ENCODE measurements at regions not wholly inside any gene's neighbourhood (a gene's known extent, or its start where the extent isn't known, plus 50 kb on each side); places are given as distances from the start of the nearest gene placed in this dataset.

DNA sequence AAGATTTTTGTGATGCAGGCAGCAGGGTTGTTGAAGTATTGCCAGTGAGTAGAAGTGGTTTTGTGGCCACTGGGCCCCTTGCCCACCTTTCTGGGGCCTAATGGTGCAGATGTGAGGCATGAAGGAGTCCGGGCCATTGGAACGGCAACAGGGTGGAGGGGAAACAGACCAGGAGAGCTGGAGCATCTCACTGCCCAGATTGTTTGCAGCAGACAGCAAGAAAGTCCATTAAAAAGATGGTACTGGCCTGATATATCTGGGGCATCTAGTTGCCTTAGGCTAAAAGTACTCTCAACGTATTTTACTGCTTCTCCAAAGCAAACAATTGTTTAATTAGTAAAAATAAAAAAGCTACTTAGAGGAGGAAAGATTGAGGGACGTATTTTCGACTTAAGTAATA is 298.4 kb downstream of the SATB1 start:
- no peaks in the 10 kb centered on the region for H3K36me3 ChIP-seq (ENCODE audit: insufficient read depth)
- H3K4me2 ChIP-seq: no peak overlapping the region
- DNase-seq (ENCODE audit: low spot score): no peak
- peaks cover 2% of the 10 kb centered on the region for H3K27me3 Mint-ChIP-seq (ENCODE audit: insufficient read depth, low read depth, poor library complexity)
- no peak overlapping the region for H3K27ac Mint-ChIP-seq
- peaks cover 5% of the 10 kb centered on the region; the same call in 2 of the 3 replicates for H3K4me1 Mint-ChIP-seq
- H3K79me2 ChIP-seq (replicated peaks; ENCODE audit: insufficient read depth): no peaks in the 10 kb centered on the region
- H3K4me3 ChIP-seq: no peak overlapping the region
- H3K9me3 Mint-ChIP-seq: no peaks in the 10 kb centered on the region
- TF ChIP-seq, protein P1, sequence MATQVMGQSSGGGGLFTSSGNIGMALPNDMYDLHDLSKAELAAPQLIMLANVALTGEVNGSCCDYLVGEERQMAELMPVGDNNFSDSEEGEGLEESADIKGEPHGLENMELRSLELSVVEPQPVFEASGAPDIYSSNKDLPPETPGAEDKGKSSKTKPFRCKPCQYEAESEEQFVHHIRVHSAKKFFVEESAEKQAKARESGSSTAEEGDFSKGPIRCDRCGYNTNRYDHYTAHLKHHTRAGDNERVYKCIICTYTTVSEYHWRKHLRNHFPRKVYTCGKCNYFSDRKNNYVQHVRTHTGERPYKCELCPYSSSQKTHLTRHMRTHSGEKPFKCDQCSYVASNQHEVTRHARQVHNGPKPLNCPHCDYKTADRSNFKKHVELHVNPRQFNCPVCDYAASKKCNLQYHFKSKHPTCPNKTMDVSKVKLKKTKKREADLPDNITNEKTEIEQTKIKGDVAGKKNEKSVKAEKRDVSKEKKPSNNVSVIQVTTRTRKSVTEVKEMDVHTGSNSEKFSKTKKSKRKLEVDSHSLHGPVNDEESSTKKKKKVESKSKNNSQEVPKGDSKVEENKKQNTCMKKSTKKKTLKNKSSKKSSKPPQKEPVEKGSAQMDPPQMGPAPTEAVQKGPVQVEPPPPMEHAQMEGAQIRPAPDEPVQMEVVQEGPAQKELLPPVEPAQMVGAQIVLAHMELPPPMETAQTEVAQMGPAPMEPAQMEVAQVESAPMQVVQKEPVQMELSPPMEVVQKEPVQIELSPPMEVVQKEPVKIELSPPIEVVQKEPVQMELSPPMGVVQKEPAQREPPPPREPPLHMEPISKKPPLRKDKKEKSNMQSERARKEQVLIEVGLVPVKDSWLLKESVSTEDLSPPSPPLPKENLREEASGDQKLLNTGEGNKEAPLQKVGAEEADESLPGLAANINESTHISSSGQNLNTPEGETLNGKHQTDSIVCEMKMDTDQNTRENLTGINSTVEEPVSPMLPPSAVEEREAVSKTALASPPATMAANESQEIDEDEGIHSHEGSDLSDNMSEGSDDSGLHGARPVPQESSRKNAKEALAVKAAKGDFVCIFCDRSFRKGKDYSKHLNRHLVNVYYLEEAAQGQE (IDR thresholded peaks at IDR 0.05; ENCODE audit: unreplicated experiment): no peak
- TF ChIP-seq EZH2 (IDR thresholded peaks at IDR 0.05; ENCODE audit: low read depth, unreplicated experiment): no peak
- no peaks in the 10 kb centered on the region for H3K27me3 ChIP-seq (ENCODE audit: insufficient read depth)
- H3K4me1 ChIP-seq (ENCODE audit: insufficient read depth): no peaks in the 10 kb centered on the region
- 0 out of 2 replicates have a peak, but pooled peaks cover 4% of the 10 kb centered on the region for H3K9me2 ChIP-seq (ENCODE audit: insufficient read depth)
- H3K4me3 Mint-ChIP-seq: no peak overlapping the region
- no peaks in the 10 kb centered on the region for H3F3A ChIP-seq (replicated peaks; ENCODE audit: low read depth)
- no peak overlapping the region for H2AFZ ChIP-seq
- no peak for ATAC-seq
- H4K20me1 ChIP-seq (replicated peaks; ENCODE audit: insufficient read depth): no peaks in the 10 kb centered on the region; the same call in 1 of the 2 replicates
- no peak overlapping the region for H3K27ac ChIP-seq (ENCODE audit: low read depth)
- H3K36me3 Mint-ChIP-seq (ENCODE audit: low read depth): no peaks in the 10 kb centered on the region

DNA sequence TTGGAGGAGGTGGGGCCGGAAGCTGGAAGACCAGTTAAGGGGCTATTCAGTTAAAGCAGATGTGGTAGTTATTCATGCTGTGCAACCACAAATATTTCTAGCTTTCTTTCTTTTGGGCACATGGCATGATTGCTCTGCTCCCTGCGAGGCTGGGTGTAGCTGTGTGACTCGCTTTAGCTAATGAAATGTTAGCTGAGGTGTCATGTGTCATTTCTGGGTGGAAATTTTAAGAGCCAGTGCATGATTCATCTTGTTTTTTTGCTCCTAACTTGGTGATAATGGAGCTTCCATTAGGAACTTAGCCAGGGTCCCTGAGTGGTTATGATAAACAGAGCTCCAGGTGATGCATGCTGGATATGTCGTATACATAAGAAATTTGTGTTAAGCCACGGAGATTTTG is 300.6 kb downstream of the SATB1 start:
- no peak overlapping the region for H3K27ac Mint-ChIP-seq
- Histone ChIP-seq H3K36me3 (ENCODE audit: insufficient read depth) (no peaks in the 10 kb centered on the region), H2AFZ (no peak overlapping the region), H3K4me2 (no peak overlapping the region), H3K27me3 (ENCODE audit: insufficient read depth) (no peaks in the 10 kb centered on the region), H3K9me2 (ENCODE audit: insufficient read depth) (0 out of 2 replicates have a peak, but pooled peaks cover 4% of the 10 kb centered on the region), H3K4me1 (ENCODE audit: insufficient read depth) (no peaks in the 10 kb centered on the region), H3K4me3 (no peak overlapping the region), H3K79me2 (replicated peaks; ENCODE audit: insufficient read depth) (no peaks in the 10 kb centered on the region), H4K20me1 (replicated peaks; ENCODE audit: insufficient read depth) (no peaks in the 10 kb centered on the region), H3K27ac (ENCODE audit: low read depth) (no peak overlapping the region), H3F3A (replicated peaks; ENCODE audit: low read depth) (no peaks in the 10 kb centered on the region)
- TF ChIP-seq ZNF331 (CRISPR knock-in tag; IDR thresholded peaks at IDR 0.05; ENCODE audit: low read depth) (no peak), STAT1 (IDR thresholded peaks at IDR 0.05; ENCODE audit: unreplicated experiment) (no peak), CREB1 (CRISPR knock-in tag; IDR thresholded peaks at IDR 0.05; ENCODE audit: low read depth) (no peak), EZH2phosphoT487 (IDR thresholded peaks at IDR 0.05; ENCODE audit: unreplicated experiment) (no peak), POLR2AphosphoS5 (IDR thresholded peaks at IDR 0.05; ENCODE audit: low read depth) (no peak), ZNF114 (CRISPR knock-in tag; IDR thresholded peaks at IDR 0.05) (no peak)
- TF ChIP-seq, protein P2, sequence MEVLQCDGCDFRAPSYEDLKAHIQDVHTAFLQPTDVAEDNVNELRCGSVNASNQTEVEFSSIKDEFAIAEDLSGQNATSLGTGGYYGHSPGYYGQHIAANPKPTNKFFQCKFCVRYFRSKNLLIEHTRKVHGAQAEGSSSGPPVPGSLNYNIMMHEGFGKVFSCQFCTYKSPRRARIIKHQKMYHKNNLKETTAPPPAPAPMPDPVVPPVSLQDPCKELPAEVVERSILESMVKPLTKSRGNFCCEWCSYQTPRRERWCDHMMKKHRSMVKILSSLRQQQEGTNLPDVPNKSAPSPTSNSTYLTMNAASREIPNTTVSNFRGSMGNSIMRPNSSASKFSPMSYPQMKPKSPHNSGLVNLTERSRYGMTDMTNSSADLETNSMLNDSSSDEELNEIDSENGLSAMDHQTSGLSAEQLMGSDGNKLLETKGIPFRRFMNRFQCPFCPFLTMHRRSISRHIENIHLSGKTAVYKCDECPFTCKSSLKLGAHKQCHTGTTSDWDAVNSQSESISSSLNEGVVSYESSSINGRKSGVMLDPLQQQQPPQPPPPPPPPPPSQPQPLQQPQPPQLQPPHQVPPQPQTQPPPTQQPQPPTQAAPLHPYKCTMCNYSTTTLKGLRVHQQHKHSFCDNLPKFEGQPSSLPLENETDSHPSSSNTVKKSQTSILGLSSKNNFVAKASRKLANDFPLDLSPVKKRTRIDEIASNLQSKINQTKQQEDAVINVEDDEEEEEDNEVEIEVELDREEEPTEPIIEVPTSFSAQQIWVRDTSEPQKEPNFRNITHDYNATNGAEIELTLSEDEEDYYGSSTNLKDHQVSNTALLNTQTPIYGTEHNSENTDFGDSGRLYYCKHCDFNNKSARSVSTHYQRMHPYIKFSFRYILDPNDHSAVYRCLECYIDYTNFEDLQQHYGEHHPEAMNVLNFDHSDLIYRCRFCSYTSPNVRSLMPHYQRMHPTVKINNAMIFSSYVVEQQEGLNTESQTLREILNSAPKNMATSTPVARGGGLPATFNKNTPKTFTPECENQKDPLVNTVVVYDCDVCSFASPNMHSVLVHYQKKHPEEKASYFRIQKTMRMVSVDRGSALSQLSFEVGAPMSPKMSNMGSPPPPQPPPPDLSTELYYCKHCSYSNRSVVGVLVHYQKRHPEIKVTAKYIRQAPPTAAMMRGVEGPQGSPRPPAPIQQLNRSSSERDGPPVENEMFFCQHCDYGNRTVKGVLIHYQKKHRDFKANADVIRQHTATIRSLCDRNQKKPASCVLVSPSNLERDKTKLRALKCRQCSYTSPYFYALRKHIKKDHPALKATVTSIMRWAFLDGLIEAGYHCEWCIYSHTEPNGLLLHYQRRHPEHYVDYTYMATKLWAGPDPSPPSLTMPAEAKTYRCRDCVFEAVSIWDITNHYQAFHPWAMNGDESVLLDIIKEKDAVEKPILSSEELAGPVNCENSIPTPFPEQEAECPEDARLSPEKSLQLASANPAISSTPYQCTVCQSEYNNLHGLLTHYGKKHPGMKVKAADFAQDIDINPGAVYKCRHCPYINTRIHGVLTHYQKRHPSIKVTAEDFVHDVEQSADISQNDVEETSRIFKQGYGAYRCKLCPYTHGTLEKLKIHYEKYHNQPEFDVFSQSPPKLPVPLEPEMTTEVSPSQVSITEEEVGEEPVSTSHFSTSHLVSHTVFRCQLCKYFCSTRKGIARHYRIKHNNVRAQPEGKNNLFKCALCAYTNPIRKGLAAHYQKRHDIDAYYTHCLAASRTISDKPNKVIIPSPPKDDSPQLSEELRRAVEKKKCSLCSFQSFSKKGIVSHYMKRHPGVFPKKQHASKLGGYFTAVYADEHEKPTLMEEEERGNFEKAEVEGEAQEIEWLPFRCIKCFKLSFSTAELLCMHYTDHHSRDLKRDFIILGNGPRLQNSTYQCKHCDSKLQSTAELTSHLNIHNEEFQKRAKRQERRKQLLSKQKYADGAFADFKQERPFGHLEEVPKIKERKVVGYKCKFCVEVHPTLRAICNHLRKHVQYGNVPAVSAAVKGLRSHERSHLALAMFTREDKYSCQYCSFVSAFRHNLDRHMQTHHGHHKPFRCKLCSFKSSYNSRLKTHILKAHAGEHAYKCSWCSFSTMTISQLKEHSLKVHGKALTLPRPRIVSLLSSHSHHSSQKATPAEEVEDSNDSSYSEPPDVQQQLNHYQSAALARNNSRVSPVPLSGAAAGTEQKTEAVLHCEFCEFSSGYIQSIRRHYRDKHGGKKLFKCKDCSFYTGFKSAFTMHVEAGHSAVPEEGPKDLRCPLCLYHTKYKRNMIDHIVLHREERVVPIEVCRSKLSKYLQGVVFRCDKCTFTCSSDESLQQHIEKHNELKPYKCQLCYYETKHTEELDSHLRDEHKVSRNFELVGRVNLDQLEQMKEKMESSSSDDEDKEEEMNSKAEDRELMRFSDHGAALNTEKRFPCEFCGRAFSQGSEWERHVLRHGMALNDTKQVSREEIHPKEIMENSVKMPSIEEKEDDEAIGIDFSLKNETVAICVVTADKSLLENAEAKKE (CRISPR knock-in tag; IDR thresholded peaks at IDR 0.05): no peak
- H3K27me3 Mint-ChIP-seq (ENCODE audit: insufficient read depth, low read depth, poor library complexity): peaks cover 2% of the 10 kb centered on the region
- H3K4me3 Mint-ChIP-seq: no peak overlapping the region
- H3K9me3 Mint-ChIP-seq: no peaks in the 10 kb centered on the region
- no peaks in the 10 kb centered on the region for H3K36me3 Mint-ChIP-seq (ENCODE audit: low read depth)
- peaks cover 5% of the 10 kb centered on the region; the same call in 2 of the 3 replicates for H3K4me1 Mint-ChIP-seq
- no peak for ATAC-seq
- no peak for DNase-seq (ENCODE audit: low spot score)
